ENCODE measurements at regions not wholly inside any gene's neighbourhood (a gene's known extent, or its start where the extent isn't known, plus 50 kb on each side); places are given as distances from the start of the nearest gene placed in this dataset.

DNA sequence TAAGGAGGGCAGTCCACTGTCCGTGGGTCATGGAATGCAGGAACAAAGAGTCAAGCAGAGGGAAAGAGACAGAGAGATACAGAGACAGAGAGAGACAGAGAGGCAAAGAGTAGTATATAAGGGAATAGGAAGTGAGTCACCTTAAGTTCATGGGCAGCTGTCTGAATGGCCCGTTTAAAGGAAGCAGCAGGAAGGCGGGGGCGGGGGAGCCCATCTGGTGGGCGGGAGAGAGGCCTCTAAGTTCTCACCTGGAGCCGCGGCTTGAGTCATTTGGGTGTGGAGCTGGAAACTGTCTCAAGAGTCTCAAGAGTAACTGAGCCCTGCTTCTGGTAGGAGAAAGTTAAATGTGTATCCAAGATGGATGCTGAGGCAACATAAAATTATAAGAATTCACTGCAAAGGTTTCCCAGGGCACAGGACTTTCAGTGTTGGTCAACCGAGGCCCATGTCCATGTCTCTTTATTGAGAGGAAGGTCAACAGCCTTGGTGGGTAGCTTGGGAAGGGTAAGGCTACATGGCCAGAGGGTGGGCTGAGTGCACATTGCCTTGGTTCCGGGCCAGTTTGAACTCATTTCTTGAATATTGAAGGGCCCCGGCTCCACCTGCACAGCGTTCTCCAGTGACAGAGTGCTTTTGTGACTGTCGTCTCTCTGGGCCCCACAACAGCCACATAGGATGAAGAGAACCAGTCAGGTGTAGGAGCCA lies 85.5 kb upstream of the CACUL1 start:
- H3K27ac ChIP-seq = no peak overlapping the region
- DNase-seq (ENCODE audit: low read depth in 1 of 2, low spot score in 1 of 2) (no peak), FAIRE-seq (no peak), ATAC-seq (no peak)
- H3K4me3 ChIP-seq = no peak overlapping the region
- POLR2A ChIA-PET = no interaction called here
- H3K4me1 ChIP-seq = peaks cover 15% of the 10 kb centered on the region
- CTCF ChIA-PET = interaction anchor here (0.7 to 3.4 kb wide), 2 partner anchors 9 to 13 kb away, joined by 3 to 15 read pairs; no protein-coding TSS in a partner anchor
- no peak overlapping the region for H3K4me2 ChIP-seq
- no peaks in the 10 kb centered on the region for H3K9me3 ChIP-seq
- WGBS (ENCODE audit: missing lambda C conversion rate) = 73% methylated on average over 12 of the region's 12 CpGs
- TF ChIP-seq, protein P1, sequence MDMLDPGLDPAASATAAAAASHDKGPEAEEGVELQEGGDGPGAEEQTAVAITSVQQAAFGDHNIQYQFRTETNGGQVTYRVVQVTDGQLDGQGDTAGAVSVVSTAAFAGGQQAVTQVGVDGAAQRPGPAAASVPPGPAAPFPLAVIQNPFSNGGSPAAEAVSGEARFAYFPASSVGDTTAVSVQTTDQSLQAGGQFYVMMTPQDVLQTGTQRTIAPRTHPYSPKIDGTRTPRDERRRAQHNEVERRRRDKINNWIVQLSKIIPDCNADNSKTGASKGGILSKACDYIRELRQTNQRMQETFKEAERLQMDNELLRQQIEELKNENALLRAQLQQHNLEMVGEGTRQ (IDR thresholded peaks at IDR 0.05) = no peak
- TF ChIP-seq EP300 (IDR thresholded peaks at IDR 0.05) (no peak), GATA3 (IDR thresholded peaks at IDR 0.05; ENCODE audit: borderline replicate concordance) (no peak), POLR2A (IDR thresholded peaks at IDR 0.05; ENCODE audit: low read length) (no peak)
- TF ChIP-seq, protein P2, sequence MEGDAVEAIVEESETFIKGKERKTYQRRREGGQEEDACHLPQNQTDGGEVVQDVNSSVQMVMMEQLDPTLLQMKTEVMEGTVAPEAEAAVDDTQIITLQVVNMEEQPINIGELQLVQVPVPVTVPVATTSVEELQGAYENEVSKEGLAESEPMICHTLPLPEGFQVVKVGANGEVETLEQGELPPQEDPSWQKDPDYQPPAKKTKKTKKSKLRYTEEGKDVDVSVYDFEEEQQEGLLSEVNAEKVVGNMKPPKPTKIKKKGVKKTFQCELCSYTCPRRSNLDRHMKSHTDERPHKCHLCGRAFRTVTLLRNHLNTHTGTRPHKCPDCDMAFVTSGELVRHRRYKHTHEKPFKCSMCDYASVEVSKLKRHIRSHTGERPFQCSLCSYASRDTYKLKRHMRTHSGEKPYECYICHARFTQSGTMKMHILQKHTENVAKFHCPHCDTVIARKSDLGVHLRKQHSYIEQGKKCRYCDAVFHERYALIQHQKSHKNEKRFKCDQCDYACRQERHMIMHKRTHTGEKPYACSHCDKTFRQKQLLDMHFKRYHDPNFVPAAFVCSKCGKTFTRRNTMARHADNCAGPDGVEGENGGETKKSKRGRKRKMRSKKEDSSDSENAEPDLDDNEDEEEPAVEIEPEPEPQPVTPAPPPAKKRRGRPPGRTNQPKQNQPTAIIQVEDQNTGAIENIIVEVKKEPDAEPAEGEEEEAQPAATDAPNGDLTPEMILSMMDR (IDR thresholded peaks at IDR 0.05) = no peak

DNA sequence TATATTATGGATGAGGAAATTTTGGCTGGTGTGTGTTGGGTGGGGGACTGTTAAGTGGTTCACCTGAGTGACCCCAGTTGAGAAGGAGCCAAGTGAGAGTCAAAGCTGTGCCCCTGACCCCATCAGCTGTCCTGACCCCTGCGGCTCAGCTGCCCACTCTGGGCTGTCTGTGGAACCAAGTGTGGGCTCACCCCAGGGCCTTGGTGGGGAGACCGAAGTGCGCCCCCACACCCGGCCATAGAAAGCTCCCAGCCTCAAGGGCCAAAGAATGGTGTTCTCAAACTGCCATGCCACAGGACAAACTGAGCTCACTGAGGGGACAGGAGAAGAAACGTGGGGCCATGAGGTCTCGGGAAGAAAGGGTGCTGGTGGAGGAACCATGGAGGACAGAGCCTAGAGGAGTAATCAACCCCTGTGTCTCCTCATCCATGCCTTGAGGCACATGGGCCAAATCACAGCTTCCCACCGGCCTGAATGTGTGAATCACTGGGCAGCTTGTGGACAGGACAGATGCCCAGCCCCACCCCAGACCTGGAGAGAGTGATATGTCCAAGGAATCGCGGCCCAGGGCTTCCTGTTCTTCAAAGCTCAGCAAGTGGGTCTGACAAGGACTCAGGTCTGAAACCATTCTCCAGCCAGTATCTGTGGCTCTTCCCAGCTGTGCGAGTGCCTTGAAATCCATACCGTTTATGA lies 86.2 kb upstream of the CACUL1 start:
- Histone ChIP-seq H3K9me3 (no peaks in the 10 kb centered on the region), H3K4me1 (peaks cover 11% of the 10 kb centered on the region), H3K4me3 (no peak overlapping the region), H3K4me2 (no peak overlapping the region), H3K27ac (no peak overlapping the region)
- POLR2A ChIA-PET = no interaction called here
- no peak for ATAC-seq
- 84% methylated on average over 11 of the region's 11 CpGs for WGBS (ENCODE audit: missing lambda C conversion rate)
- DNase-seq (ENCODE audit: low read depth in 1 of 2, low spot score in 1 of 2) = no peak
- FAIRE-seq = no peak
- CTCF ChIA-PET = interaction anchor here (0.7 to 3.4 kb wide), 3 partner anchors 9 to 13 kb away, joined by 3 to 15 read pairs (median 3); no protein-coding TSS in a partner anchor
- TF ChIP-seq, protein P3, sequence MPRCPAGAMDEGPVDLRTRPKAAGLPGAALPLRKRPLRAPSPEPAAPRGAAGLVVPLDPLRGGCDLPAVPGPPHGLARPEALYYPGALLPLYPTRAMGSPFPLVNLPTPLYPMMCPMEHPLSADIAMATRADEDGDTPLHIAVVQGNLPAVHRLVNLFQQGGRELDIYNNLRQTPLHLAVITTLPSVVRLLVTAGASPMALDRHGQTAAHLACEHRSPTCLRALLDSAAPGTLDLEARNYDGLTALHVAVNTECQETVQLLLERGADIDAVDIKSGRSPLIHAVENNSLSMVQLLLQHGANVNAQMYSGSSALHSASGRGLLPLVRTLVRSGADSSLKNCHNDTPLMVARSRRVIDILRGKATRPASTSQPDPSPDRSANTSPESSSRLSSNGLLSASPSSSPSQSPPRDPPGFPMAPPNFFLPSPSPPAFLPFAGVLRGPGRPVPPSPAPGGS (IDR thresholded peaks at IDR 0.05) = no peak
- TF ChIP-seq ZNF302 (CRISPR knock-in tag; IDR thresholded peaks at IDR 0.05) = no peak
- TF ChIP-seq KDM5A (IDR thresholded peaks at IDR 0.05) = no peak
- no peak for TF ChIP-seq RARB (CRISPR knock-in tag; IDR thresholded peaks at IDR 0.05)
- no peak for TF ChIP-seq TFCP2L1 (CRISPR knock-in tag; IDR thresholded peaks at IDR 0.05)
- no peak for TF ChIP-seq MYC (IDR thresholded peaks at IDR 0.05; ENCODE audit: borderline replicate concordance, low read length)
- no peak for TF ChIP-seq RCOR1 (IDR thresholded peaks at IDR 0.05; ENCODE audit: low read depth, low read length)
- TF ChIP-seq CBX8 (IDR thresholded peaks at IDR 0.05) = no peak
- TF ChIP-seq KDM1A (IDR thresholded peaks at IDR 0.05; ENCODE audit: low read depth) = no peak
- no peak for TF ChIP-seq JUNB (IDR thresholded peaks at IDR 0.05)
- TF ChIP-seq CBX2 (IDR thresholded peaks at IDR 0.05; ENCODE audit: borderline replicate concordance, low read depth) = no peak
- TF ChIP-seq HEYL (CRISPR knock-in tag; IDR thresholded peaks at IDR 0.05) = no peak
- no peak for TF ChIP-seq FOXS1 (CRISPR knock-in tag; IDR thresholded peaks at IDR 0.05)
- TF ChIP-seq JUN (IDR thresholded peaks at IDR 0.05) = no peak
